Keratinocyte (primary cell): ENCODE measurements at regions not wholly inside any gene's neighbourhood (a gene's known extent, or its start where the extent isn't known, plus 50 kb on each side); places are given as distances from the start of the nearest gene placed in this dataset.

Source experiments
- EZH2 ChIP-seq: IDR thresholded peaks from one replicate; pipeline ENCODE4 v1.6.1; 2012; ENCODE audit warnings: inconsistent platforms, mild to moderate bottlenecking, low read length, moderate library complexity
- TF ChIP-seq, protein P1 (sequence below), 3 experiments: IDR thresholded peaks in 1 of 3; conservative IDR thresholded peaks in 1 of 3; optimal IDR thresholded peaks in 1 of 3; 2 replicates in 2 of 3; 3 replicates in 1 of 3; pipeline versions ENCODE3 to v1.5.1; 2011; ENCODE audit warnings: low read length in 3 of 3, mild to moderate bottlenecking in 3 of 3, moderate library complexity in 2 of 3, control low read depth in 1 of 3, inconsistent platforms in 1 of 3; ENCODE audit not compliant: insufficient read depth in 2 of 3; ENCODE audit errors: extremely low read depth in 1 of 3

DNA sequence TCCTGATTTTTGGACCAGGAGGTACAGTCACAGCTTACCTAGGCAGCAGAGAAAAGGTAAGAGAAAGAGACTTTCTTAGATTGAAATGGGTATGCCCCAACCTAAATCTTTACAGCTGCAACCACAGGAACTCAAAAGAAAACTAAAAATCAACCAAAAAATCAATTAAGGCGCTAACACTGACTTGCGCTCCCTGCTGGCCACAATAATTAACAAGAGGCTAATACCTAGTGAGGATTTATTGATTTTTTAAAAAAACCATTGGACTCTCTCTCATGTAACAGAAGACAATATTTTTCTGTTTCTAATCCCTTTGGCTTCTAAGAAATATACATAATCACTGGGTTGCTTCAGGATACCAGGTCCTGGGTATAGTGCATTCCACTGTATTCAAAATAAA lies 153.9 kb upstream of the TENM3 start:
- TF ChIP-seq EZH2 = no peak
- TF ChIP-seq, protein P1, sequence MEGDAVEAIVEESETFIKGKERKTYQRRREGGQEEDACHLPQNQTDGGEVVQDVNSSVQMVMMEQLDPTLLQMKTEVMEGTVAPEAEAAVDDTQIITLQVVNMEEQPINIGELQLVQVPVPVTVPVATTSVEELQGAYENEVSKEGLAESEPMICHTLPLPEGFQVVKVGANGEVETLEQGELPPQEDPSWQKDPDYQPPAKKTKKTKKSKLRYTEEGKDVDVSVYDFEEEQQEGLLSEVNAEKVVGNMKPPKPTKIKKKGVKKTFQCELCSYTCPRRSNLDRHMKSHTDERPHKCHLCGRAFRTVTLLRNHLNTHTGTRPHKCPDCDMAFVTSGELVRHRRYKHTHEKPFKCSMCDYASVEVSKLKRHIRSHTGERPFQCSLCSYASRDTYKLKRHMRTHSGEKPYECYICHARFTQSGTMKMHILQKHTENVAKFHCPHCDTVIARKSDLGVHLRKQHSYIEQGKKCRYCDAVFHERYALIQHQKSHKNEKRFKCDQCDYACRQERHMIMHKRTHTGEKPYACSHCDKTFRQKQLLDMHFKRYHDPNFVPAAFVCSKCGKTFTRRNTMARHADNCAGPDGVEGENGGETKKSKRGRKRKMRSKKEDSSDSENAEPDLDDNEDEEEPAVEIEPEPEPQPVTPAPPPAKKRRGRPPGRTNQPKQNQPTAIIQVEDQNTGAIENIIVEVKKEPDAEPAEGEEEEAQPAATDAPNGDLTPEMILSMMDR (optimal IDR thresholded peaks at IDR 0.05 in 1 of 3, IDR thresholded peaks at IDR 0.05 in 1 of 3, conservative IDR thresholded peaks at IDR 0.05 in 1 of 3; ENCODE audit: extremely low read depth in 1 of 3, insufficient read depth in 2 of 3, low read length in 3 of 3) = peak in 1 of 3 experiments; percentile 27
